ENCODE measurements at regions not wholly inside any gene's neighbourhood (a gene's known extent, or its start where the extent isn't known, plus 50 kb on each side); places are given as distances from the start of the nearest gene placed in this dataset.

- TF ChIP-seq POLR2A (IDR thresholded peaks at IDR 0.05; ENCODE audit: low read length) (no peak), GATA1 (IDR thresholded peaks at IDR 0.05; ENCODE audit: low read depth, low read length) (no peak)
Observed at GRCh38 chr6:74733830-74734620, 471.8 kb downstream of the COL12A1 start.

All from erythroblast (primary cell).